ENCODE measurements at regions not wholly inside any gene's neighbourhood (a gene's known extent, or its start where the extent isn't known, plus 50 kb on each side); places are given as distances from the start of the nearest gene placed in this dataset.

DNA sequence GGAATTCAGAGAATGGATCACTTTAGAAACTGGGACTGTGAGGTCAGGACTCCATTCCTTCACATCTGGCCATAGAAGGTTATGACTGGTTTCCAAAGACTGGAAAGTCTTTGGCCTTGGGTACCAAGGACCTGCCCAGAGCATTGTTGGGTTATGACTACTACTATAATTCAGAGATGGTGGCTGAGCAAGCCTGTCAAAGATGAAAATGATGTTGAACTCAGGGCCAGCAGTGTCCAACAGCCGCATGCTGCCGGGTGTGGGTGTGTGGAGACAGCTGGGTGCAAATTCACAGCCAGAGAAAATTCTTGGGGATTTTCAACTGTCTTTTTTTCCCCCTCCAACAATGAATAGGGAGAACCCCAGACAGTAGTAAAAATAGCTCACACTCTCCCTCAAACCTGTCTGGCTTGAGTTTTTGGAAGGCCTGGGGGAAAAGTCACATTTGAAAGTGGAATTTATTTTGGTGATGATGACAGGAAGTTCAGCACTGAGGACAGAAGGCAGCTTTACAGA, 166.8 kb upstream of the NCAM1 start:
- no peaks in the 10 kb centered on the region for H4K20me1 ChIP-seq (ENCODE audit: insufficient read depth, low read length)
- Mint-ChIP-seq H3K4me3 (no peak overlapping the region), H3K27ac (no peak overlapping the region), H3K36me3 (no peaks in the 10 kb centered on the region), H3K27me3 (ENCODE audit: low read depth in 3 of 3) (no peaks in the 10 kb centered on the region), H3K4me1 (peaks cover 8% of the 10 kb centered on the region), H3K9me3 (no peaks in the 10 kb centered on the region)
- WGBS (ENCODE audit: insufficient coverage) = no CpG with 5 or more reads among the region's 2 CpGs
- no peaks in the 10 kb centered on the region for H3K36me3 ChIP-seq (replicated peaks in 1 of 2; ENCODE audit: control insufficient read depth in 1 of 2, insufficient read depth in 2 of 2, low read length in 2 of 2)
- H3K9ac ChIP-seq (ENCODE audit: insufficient read depth, low read length, poor library complexity, severe bottlenecking) = no peak overlapping the region
- H3K4me3 ChIP-seq (replicated peaks in 1 of 3; ENCODE audit: low read depth in 2 of 3, low read length in 3 of 3) = no peak overlapping the region
- no peaks in the 10 kb centered on the region for H3K27me3 ChIP-seq (ENCODE audit: control insufficient read depth in 2 of 2, insufficient read depth in 2 of 2, low read length in 2 of 2)
- H2AFZ ChIP-seq (ENCODE audit: insufficient read depth, low read depth, low read length, poor library complexity, severe bottlenecking) = no peak overlapping the region
- no peaks in the 10 kb centered on the region for H3K79me2 ChIP-seq (ENCODE audit: insufficient read depth, low read length)
- H3K27ac ChIP-seq (ENCODE audit: low read depth in 1 of 2, low read length in 2 of 2) = no peak overlapping the region
- no peaks in the 10 kb centered on the region for H3K4me1 ChIP-seq (ENCODE audit: control insufficient read depth in 1 of 2, insufficient read depth in 2 of 2, low read length in 2 of 2)
- DNase-seq = no peak
- TF ChIP-seq, protein P1, sequence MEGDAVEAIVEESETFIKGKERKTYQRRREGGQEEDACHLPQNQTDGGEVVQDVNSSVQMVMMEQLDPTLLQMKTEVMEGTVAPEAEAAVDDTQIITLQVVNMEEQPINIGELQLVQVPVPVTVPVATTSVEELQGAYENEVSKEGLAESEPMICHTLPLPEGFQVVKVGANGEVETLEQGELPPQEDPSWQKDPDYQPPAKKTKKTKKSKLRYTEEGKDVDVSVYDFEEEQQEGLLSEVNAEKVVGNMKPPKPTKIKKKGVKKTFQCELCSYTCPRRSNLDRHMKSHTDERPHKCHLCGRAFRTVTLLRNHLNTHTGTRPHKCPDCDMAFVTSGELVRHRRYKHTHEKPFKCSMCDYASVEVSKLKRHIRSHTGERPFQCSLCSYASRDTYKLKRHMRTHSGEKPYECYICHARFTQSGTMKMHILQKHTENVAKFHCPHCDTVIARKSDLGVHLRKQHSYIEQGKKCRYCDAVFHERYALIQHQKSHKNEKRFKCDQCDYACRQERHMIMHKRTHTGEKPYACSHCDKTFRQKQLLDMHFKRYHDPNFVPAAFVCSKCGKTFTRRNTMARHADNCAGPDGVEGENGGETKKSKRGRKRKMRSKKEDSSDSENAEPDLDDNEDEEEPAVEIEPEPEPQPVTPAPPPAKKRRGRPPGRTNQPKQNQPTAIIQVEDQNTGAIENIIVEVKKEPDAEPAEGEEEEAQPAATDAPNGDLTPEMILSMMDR (IDR thresholded peaks at IDR 0.05) = no peak
- H3K4me2 ChIP-seq (replicated peaks; ENCODE audit: extremely low read depth, low read length, poor library complexity, severe bottlenecking) = no peak overlapping the region
- no peaks in the 10 kb centered on the region for H3K9me3 ChIP-seq (replicated peaks in 1 of 2; ENCODE audit: control insufficient read depth in 1 of 2, insufficient read depth in 1 of 2, low read length in 2 of 2)
- intact Hi-C loops (cut with micrococcal nuclease) = loop anchor here in 1 of 2 donors (2.0 to 10.0 kb wide), 2 partner anchors 206 to 490 kb away; no protein-coding TSS in a partner anchor

DNA sequence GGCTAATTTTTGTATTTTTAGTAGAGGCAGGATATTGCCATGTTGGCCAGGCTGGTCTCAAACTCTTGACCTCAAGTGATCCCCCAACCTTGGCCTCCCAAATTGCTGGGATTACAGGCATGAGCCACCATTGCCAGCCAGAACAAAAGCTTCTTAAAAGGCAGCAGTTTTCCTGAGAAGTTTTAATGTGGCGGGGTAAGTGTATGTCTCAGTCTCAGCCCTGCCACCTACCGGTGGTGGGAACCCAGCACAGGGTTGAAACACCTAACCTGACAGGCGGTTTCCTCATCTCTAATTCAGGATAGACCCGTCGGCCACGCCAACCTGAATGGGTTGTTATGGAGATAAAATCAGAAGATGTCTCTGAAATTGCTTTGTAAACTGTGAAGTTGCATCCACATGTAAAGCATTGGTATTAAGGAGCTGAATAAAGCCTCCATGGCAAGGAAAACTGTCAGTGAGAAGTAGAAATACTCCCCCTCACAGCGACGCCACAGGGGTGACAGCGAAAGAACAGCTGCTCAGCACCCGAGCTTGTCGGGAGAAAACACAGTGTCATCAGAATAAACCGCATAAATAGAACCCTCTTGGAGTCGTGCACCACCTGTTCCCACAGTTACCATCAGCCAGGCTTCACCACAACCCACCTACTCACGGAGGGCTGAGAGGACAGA, 165.9 kb upstream of the NCAM1 start:
- Histone ChIP-seq H3K9ac (ENCODE audit: insufficient read depth, low read length, poor library complexity, severe bottlenecking) (no peak overlapping the region), H3K4me2 (replicated peaks; ENCODE audit: extremely low read depth, low read length, poor library complexity, severe bottlenecking) (no peak overlapping the region), H3K27me3 (ENCODE audit: control insufficient read depth in 2 of 2, insufficient read depth in 2 of 2, low read length in 2 of 2) (no peaks in the 10 kb centered on the region), H3K36me3 (replicated peaks in 1 of 2; ENCODE audit: control insufficient read depth in 1 of 2, insufficient read depth in 2 of 2, low read length in 2 of 2) (no peaks in the 10 kb centered on the region), H3K4me3 (replicated peaks in 1 of 3; ENCODE audit: low read depth in 2 of 3, low read length in 3 of 3) (no peak overlapping the region), H2AFZ (ENCODE audit: insufficient read depth, low read depth, low read length, poor library complexity, severe bottlenecking) (no peak overlapping the region), H3K27ac (ENCODE audit: low read depth in 1 of 2, low read length in 2 of 2) (no peak overlapping the region), H3K4me1 (ENCODE audit: control insufficient read depth in 1 of 2, insufficient read depth in 2 of 2, low read length in 2 of 2) (no peaks in the 10 kb centered on the region), H4K20me1 (ENCODE audit: insufficient read depth, low read length) (no peaks in the 10 kb centered on the region), H3K79me2 (ENCODE audit: insufficient read depth, low read length) (no peaks in the 10 kb centered on the region), H3K9me3 (replicated peaks in 1 of 2; ENCODE audit: control insufficient read depth in 1 of 2, insufficient read depth in 1 of 2, low read length in 2 of 2) (no peaks in the 10 kb centered on the region)
- WGBS (ENCODE audit: insufficient coverage) = 85% methylated on average over 6 of the region's 14 CpGs
- H3K27ac Mint-ChIP-seq = peak overlapping the region in 1 of 7 donors; percentile 58
- no peak overlapping the region for H3K4me3 Mint-ChIP-seq
- H3K9me3 Mint-ChIP-seq = no peaks in the 10 kb centered on the region
- H3K4me1 Mint-ChIP-seq = peaks cover 8% of the 10 kb centered on the region
- TF ChIP-seq, protein P1 (IDR thresholded peaks at IDR 0.05) = peak; percentile 46
- intact Hi-C loops (cut with micrococcal nuclease) = loop anchor here (2.0 to 10.0 kb wide), 3 partner anchors 206 to 490 kb away; no protein-coding TSS in a partner anchor
- DNase-seq = peak; percentile 5 to 35 (median 16)
- no peaks in the 10 kb centered on the region for H3K27me3 Mint-ChIP-seq (ENCODE audit: low read depth in 3 of 3)
- H3K36me3 Mint-ChIP-seq = no peaks in the 10 kb centered on the region
